Breast epithelium (tissue), 3 donors: ENCODE measurements at regions not wholly inside any gene's neighbourhood (a gene's known extent, or its start where the extent isn't known, plus 50 kb on each side); places are given as distances from the start of the nearest gene placed in this dataset.
"Not testable (repeated sequence)": the region's sequence is repeated elsewhere in the genome, so short reads cannot be mapped to it uniquely, and the experiment has no call there.

ENCODE experiments used
- POLR2A ChIP-seq: fragments of 450-650 bp; IDR thresholded peaks from one replicate; pipeline ENCODE4 v1.6.1; 2016; ENCODE audit warnings: antibody characterized with exemption, mild to moderate bottlenecking, moderate library complexity
- TF ChIP-seq, protein P1 (sequence below), 3 donors: fragments of 450-650 bp; IDR thresholded peaks; one replicate each; pipeline ENCODE4 v1.5.1; 2016 to 2017; ENCODE audit warnings: antibody characterized with exemption in 3 of 3, mild to moderate bottlenecking in 3 of 3, moderate library complexity in 3 of 3

DNA sequence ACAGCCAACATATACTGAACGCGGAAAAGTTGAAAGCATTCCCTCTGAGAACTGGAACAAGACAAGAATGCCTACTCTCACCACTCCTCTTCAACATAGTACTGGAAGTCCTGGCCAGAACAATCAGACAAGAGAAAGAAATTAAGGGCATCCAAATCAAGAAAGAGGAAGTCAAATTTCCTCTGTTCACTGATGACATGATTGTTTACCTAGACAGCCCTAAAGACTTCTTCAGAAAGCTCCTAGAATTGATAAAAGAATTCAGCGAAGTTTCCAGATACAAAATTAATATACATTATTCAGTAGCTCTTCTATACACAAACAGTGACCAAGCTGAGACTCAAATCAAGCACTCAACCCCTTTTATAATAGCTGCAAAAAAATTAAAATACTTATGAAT, 491.8 kb upstream of the POT1 start:
- not testable (repeated sequence) for TF ChIP-seq POLR2A
- TF ChIP-seq, protein P1, sequence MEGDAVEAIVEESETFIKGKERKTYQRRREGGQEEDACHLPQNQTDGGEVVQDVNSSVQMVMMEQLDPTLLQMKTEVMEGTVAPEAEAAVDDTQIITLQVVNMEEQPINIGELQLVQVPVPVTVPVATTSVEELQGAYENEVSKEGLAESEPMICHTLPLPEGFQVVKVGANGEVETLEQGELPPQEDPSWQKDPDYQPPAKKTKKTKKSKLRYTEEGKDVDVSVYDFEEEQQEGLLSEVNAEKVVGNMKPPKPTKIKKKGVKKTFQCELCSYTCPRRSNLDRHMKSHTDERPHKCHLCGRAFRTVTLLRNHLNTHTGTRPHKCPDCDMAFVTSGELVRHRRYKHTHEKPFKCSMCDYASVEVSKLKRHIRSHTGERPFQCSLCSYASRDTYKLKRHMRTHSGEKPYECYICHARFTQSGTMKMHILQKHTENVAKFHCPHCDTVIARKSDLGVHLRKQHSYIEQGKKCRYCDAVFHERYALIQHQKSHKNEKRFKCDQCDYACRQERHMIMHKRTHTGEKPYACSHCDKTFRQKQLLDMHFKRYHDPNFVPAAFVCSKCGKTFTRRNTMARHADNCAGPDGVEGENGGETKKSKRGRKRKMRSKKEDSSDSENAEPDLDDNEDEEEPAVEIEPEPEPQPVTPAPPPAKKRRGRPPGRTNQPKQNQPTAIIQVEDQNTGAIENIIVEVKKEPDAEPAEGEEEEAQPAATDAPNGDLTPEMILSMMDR (IDR thresholded peaks at IDR 0.05) = not testable (repeated sequence)
